ENCODE measurements at regions not wholly inside any gene's neighbourhood (a gene's known extent, or its start where the extent isn't known, plus 50 kb on each side); places are given as distances from the start of the nearest gene placed in this dataset.

- ChIA-PET CTCF (ENCODE audit: low intra/inter-chr PET ratio) (no interaction called here), POLR2A (interaction anchor here (0.7 kb wide), 1 partner anchor 20 kb away, joined by 3 read pairs; no protein-coding TSS in a partner anchor)
- Histone ChIP-seq H3K27me3 (ENCODE audit: control insufficient read depth in 2 of 2, insufficient read depth in 2 of 2, low read length in 2 of 2) (no peaks in the 10 kb centered on the region; a peak in 1 of 5 replicates), H3K79me2 (ENCODE audit: control insufficient read depth, insufficient read depth, low read length) (no peaks in the 10 kb centered on the region), H3K4me1 (replicated peaks in 1 of 2; ENCODE audit: control insufficient read depth in 2 of 2, insufficient read depth in 2 of 2, low read length in 2 of 2) (no peaks in the 10 kb centered on the region), H3K9me1 (ENCODE audit: control insufficient read depth, insufficient read depth, low read length) (no peaks in the 10 kb centered on the region), H3K9me3 (replicated peaks; ENCODE audit: control insufficient read depth, insufficient read depth, low read depth, low read length) (no peaks in the 10 kb centered on the region), H2AFZ (ENCODE audit: low read depth, low read length) (no peak overlapping the region), H3K4me2 (ENCODE audit: insufficient read depth, low read length) (no peak overlapping the region), H3K9ac (ENCODE audit: insufficient read depth in 1 of 2, low read depth in 2 of 2, low read length in 2 of 2) (no peak overlapping the region), H3K36me3 (ENCODE audit: control insufficient read depth, insufficient read depth, low read length) (no peaks in the 10 kb centered on the region), H3K27ac (ENCODE audit: extremely low read depth, low read depth, low read length) (no peak overlapping the region), H3K4me3 (no peak overlapping the region), H4K20me1 (replicated peaks; ENCODE audit: control insufficient read depth, insufficient read depth, low read length) (no peaks in the 10 kb centered on the region)
- DNase-seq (ENCODE audit: extremely low read depth in 1 of 4, low spot score in 3 of 4) (no peak), ATAC-seq (no peak), FAIRE-seq (no peak)
- intact Hi-C loops (cut with micrococcal nuclease) (no loop called here), in situ Hi-C loops (cut with MboI) (no loop called here)
- no TSS peak for BruUV-seq (replicated peaks)
- 0% methylated on average over 5 of the region's 5 CpGs for WGBS (ENCODE audit: insufficient coverage, low coverage, missing lambda C conversion rate)
- TF ChIP-seq ZBTB11 (CRISPR knock-in tag; IDR thresholded peaks at IDR 0.05), result peak in 1 of 3 experiments; percentile 60; a peak in 2 of 6 replicates
- TF ChIP-seq SETDB1 (IDR thresholded peaks at IDR 0.05; ENCODE audit: low read length), result no peak
These were observed 167.9 kb upstream of the PRICKLE2 start for GRCh38 chr3:64393193-64393592.
